GM06990 (cell line): ENCODE measurements at regions not wholly inside any gene's neighbourhood (a gene's known extent, or its start where the extent isn't known, plus 50 kb on each side); places are given as distances from the start of the nearest gene placed in this dataset.
"Not testable (repeated sequence)": the region's sequence is repeated elsewhere in the genome, so short reads cannot be mapped to it uniquely, and the experiment has no call there.

ENCODE experiments used
- DNase-seq: peaks from one replicate; pipeline ENCODE4 v3.0.0-alpha.2; 2011; ENCODE audit not compliant: insufficient read length; ENCODE audit errors: extremely low read depth
- H3K27me3 ChIP-seq: replicated peaks from 2 replicates; pipeline ENCODE4 v1.6.0; 2011; ENCODE audit warnings: low read length; ENCODE audit not compliant: control insufficient read depth, insufficient read depth
- H3K36me3 ChIP-seq: 2 replicates; pipeline ENCODE4 v1.5.1; 2011; ENCODE audit warnings: low read length; ENCODE audit not compliant: control insufficient read depth, insufficient read depth
- H3K4me3 ChIP-seq: replicated peaks from 2 replicates; pipeline ENCODE4 v1.5.1; 2011; ENCODE audit warnings: low read depth, mild to moderate bottlenecking, control low read depth, low read length
- CTCF ChIP-seq: IDR thresholded peaks from 2 replicates; pipeline ENCODE4 v1.5.1; 2011; ENCODE audit warnings: low read length, control low read depth, mild to moderate bottlenecking, inconsistent platforms; ENCODE audit not compliant: insufficient read depth, poor library complexity, severe bottlenecking

- H3K4me3 ChIP-seq, DNase-seq, H3K27me3 ChIP-seq, H3K36me3 ChIP-seq: not testable (repeated sequence)
Observed at GRCh38 chr1:242973341-242973740, 281.7 kb downstream of the CEP170 start.

DNA sequence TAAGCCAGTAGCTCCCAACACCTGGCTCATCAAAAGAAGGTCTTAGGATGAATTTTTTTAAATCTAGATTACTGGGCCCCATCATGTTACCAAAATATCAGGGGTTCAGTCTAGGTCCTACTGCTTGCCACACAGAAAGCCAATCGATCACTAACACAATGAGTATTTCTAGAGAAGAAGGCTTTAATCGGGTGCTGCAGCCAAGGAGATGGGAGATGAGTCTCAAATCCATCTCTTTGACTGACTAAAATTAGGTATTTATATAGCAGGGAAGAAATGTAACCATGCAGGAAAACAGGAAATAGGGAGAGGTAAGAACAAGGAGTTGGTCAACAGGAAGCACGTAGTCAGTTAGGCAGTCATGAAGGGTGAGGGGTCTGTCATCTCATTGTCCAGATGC is 288.2 kb downstream of the CEP170 start:
- Histone ChIP-seq H3K4me3 (no peak overlapping the region), H3K27me3 (no peaks in the 10 kb centered on the region), H3K36me3 (no peaks in the 10 kb centered on the region)
- no peak for DNase-seq
- no peak for TF ChIP-seq CTCF

GRCh38 chr1:242959397-242959796 is 295.7 kb downstream of the CEP170 start:
- H3K4me3 ChIP-seq, H3K27me3 ChIP-seq, H3K36me3 ChIP-seq, DNase-seq: not testable (repeated sequence)

DNA sequence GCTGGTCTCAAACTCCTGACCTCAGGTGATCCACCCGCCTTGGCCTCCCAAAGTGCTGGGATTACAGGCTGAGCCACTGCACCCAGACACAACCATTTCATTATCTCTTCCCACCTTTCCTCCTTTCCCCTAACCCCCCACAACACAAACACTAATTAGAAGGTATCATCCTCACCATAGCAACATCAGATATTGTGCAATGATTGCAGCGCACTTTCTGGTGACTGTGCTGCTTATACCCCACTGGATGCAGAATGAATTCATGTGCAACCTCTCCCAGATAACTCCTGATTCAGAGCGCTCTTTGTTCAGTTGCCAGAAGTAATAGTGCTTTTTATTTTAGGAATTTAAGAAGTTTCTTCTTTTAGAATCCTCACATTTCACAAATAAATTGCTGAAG is 300.1 kb downstream of the CEP170 start:
- H3K36me3 ChIP-seq, H3K4me3 ChIP-seq, H3K27me3 ChIP-seq, DNase-seq: not testable (repeated sequence)

DNA sequence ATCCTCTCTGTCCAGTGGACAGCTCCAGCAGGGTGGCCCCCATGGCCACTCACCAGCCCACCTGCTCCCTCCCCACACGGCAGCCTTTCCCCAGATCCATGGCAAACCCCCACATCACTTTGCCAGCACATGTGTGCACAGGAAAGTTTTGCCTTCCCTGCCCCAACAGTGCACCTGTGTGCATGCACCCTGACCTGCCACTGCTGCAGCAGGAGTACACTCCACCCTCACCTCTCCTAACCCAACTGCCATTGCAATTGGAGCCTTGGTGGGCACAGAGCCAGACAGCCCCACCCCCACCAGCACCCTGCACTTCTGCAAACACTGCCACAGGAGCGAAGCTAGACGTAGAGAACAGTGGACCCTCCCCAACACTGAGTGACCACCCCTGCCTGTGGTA is 308.9 kb downstream of the CEP170 start:
- H3K27me3 ChIP-seq, result no peaks in the 10 kb centered on the region
- H3K4me3 ChIP-seq, result no peak overlapping the region
- H3K36me3 ChIP-seq, result no peaks in the 10 kb centered on the region
- TF ChIP-seq CTCF, result no peak
- no peak for DNase-seq

DNA sequence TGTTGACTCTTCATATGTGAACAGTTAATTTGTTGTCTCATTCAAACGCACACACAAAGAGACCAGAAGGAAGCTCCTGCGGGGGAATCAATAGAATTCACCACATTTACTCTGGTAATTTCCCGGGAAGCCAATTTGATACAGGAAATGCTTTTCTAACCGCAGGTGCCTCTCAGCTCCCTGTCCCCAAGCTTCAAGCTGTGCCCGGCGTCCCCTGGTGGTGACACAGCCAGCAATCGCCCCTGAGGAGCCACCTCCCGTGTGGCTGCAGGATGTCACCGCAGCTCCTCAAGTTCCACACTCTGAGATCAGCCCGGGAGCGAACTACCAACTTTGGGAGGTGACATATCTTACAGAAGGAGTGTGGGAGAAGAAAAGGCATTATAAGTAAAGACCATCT is 318.4 kb downstream of the CEP170 start:
- H3K36me3 ChIP-seq, H3K27me3 ChIP-seq, H3K4me3 ChIP-seq, DNase-seq: not testable (repeated sequence)
- TF ChIP-seq CTCF, result peak; percentile 37

GRCh38 chr1:242924717-242925116 is 330.4 kb downstream of the CEP170 start:
- H3K4me3 ChIP-seq, H3K27me3 ChIP-seq, DNase-seq, H3K36me3 ChIP-seq: not testable (repeated sequence)

DNA sequence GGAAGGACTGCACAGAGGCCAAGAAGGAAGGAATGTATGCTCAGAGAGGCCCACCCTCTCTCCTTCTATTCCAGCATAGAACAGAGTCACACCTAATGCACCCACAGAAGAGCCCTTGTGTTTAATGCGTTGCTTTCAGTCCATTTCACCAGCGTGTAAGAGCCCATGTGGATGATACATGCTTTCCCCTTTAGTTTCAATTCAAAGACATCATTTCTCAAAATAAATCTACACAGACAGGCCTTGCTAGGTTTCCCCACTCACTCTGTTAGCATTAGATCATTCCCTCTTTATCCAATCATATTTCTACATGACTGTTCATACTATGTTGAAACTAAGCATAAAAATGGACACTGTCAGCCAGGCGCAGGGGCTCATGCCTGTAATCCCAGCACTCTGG is 331.5 kb downstream of the CEP170 start:
- not testable (repeated sequence) for H3K4me3 ChIP-seq, DNase-seq, H3K36me3 ChIP-seq, H3K27me3 ChIP-seq

- not testable (repeated sequence) for DNase-seq, H3K27me3 ChIP-seq, H3K4me3 ChIP-seq, H3K36me3 ChIP-seq
Observed at GRCh38 chr1:242914729-242915128, 340.4 kb downstream of the CEP170 start.

- not testable (repeated sequence) for H3K4me3 ChIP-seq, H3K27me3 ChIP-seq, DNase-seq, H3K36me3 ChIP-seq
Observed at GRCh38 chr1:242912855-242913254, 342.2 kb downstream of the CEP170 start.

GRCh38 chr1:242900558-242900957 is 354.5 kb downstream of the CEP170 start:
- H3K36me3 ChIP-seq, H3K4me3 ChIP-seq, H3K27me3 ChIP-seq, DNase-seq: not testable (repeated sequence)
